Midbrain (tissue), 1 donor: ENCODE measurements at regions not wholly inside any gene's neighbourhood (a gene's known extent, or its start where the extent isn't known, plus 50 kb on each side); places are given as distances from the start of the nearest gene placed in this dataset.

Source experiments
- DNase-seq: peaks from one replicate; lab custom pipeline; 2025; lab: John Stamatoyannopoulos, UW

DNA sequence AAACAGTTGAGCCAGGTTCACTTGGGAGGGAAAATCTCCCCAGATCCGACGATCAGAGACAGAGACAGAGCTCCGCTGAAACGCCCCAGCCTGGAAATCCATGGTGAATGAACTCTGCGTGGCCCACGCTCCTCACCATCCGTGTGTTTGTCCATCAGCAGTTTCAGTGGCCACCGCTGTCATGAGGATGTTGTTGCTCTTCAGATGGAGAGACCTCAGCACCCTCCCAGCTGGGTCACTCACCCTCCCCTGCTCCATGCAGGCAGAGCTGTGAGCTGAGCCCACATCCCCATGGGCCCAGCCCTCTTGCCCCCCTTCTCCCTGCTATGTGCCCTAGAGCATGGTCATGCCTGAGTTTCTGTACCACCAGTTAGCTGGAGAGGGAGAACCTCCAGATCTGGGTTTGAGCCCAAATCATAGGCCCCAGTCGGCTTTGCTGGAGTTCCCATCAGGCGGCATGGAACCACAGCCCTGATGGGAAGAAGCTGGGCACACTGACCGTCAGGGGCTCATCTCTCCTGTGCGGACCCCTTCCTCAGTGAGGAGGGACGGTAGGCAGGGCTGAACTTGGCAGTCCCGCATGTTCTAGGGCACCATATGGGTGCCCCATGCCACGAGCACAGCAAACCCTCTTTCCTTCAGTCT, 154.4 kb upstream of the COL5A1 start:
- DNase-seq: no peak

DNA sequence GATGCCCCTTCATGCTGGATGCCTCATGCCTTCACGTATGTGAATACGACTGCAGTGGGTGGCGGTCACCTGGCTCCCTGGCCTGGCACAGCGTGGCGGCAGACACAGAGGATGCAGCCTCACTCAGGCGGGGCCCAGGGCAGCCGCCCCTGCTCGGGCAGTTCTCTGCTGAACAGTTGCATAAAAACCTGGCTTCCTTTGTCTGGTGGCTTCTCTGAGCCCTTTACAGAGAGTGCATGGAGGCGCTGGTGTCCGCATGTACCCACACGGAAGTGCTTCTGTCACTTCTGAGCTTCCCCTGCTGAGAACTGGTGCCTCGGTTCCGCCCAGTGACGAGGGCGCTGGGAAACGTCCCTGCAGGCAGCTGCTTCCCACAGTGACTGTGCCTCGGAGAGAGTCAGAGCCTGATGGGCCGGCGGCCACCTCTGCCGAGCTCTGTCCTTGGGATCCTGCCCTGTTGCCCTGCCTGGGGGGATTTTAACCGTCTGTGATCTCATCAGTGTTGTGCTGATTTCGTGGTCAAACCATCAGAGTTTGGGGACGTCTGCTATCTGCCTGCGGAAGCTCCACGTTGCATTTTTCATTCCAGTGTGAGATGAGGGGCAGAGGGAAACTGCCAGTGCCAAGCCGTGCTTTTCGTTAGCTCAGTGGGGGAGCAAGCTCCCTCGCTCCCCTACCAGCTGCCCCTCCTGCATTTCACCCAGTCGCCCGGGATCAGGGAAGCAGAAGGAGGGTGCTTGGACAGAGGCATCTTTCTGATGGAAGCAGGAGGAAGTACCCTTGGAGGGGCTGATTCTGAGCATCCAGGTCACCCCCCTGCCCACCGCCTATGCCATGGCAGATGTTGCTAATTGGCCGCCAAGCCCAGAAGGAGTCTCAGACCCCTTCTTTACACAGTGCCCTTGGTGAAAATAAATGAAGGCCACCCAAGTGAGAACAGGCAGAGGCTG, 153.0 kb upstream of the COL5A1 start:
- DNase-seq: no peak

DNA sequence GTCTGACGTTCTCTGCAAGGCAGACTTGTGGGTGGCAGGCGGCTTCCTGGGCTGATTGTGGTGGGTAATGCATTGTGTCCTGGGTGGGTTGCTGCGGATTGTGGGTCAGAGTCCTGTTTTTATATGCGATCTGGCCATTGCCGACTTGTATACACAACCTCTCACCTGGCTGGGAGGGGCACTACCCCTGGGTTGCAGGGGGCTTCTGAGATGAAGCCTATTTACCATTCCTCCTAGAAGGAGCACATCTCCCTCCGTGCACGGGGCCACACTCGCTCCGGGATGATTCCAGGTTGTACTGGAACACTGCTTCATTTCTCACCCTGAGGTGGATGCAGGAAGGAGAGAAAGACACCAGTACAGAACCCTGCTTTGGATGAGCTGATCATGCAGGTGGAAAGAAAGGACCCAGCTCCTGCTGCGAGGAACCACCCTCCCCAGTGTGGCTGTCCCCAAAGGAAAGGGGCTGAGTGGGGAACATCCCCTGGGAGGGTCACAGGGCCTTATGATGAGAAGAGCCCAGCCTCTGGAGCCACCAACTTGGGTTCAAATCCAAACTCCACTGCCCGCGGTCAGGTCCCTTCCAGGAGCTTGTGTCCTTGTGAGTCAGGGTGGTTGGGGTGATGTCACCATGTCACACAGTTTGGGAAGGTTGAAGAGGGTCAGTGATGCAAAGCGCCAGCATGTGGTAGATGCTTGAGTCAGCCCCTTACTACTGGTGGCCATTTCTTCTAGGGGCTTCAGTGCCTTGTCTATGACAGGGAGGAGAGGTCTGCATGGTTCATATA, 151.8 kb upstream of the COL5A1 start:
- no peak for DNase-seq

DNA sequence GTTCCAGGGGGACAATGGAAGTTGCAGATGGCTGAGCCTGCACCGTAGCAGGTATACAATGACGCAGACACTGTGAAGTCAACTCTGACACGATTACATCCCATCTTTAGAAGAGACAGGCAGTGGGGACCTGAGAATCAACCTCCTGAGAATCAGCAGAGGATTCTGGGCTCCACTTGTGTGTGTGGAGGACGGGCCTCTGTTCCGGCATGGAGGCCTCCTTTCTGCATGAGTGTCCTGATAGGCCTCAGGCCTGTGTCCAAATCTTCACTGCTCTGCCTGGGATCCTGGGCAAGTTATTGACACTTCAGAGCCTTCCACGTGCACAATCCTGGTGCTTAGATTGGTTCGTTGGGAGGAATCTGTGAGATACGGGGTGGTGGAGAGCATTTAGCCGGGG, 151.2 kb upstream of the COL5A1 start:
- no peak for DNase-seq

DNA sequence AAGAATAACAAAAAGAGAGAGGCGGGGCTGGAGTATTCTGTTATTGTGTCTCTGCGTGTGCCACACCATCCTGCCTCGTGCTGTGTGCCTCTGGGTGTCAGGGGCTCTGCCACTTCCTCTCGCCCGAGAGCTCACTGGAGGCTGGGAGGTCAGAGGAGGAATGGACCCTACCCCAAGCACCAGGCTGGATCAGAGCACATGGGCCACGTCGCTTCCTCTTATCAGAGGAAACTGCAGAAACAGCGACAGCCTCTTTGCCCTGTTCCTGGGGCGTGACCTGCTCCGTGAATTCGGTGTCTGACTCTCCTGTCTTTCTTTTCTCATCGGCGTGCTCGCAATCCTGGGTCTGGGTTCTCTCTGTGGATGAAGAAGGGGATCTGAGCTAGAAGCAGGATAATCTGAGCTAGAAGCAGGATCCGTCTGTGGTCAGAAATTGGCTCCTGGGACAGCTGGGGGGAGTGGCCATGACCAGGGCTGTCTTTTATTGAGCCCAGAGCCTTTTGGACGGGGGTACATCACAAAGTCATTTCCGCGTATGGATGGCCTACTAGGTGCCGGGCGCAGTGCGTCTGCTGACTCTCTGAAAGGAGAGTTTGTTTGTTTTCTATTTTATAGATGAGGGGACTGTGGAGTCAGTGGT, 150.3 kb upstream of the COL5A1 start:
- no peak for DNase-seq

DNA sequence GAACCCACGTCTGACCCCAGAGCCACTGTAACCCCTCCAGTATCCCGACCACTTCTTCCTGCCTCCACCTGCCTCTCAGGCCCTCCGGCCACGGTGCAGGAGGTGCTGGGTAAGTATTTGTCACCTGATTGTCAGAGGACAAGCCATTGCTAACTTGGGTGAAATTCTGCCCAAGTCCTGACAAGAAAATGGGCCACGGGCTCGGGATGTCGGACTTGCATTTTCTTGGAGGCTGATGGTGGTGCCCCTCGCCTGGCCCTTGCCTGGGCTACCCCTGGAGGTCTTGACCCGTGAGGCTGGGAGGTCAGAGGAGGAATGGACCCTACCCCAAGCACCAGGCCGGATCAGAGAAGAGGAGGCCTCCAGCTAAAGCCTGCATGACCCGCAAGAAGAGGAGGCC, 149.7 kb upstream of the COL5A1 start:
- DNase-seq: no peak

DNA sequence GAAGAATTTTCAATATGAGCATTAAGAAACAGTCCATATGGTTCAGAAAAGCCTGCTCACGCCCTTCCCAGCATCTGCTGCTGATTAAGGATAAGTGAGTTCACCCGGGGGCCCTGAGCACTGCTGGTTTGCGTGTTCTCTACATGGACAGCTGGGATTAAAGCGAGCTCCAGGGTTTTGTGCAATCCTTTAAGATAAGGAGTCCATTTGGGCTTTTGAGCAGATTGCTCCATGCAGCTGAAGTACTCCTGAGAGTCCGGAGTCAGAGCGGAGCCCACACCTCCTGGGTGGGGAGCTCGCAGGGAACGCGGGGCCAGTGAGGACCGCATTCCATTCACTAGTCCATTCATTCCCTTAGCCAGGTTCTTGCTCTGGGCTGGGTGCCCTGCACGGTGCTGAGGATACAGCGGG, 149.3 kb upstream of the COL5A1 start:
- DNase-seq: no peak

DNA sequence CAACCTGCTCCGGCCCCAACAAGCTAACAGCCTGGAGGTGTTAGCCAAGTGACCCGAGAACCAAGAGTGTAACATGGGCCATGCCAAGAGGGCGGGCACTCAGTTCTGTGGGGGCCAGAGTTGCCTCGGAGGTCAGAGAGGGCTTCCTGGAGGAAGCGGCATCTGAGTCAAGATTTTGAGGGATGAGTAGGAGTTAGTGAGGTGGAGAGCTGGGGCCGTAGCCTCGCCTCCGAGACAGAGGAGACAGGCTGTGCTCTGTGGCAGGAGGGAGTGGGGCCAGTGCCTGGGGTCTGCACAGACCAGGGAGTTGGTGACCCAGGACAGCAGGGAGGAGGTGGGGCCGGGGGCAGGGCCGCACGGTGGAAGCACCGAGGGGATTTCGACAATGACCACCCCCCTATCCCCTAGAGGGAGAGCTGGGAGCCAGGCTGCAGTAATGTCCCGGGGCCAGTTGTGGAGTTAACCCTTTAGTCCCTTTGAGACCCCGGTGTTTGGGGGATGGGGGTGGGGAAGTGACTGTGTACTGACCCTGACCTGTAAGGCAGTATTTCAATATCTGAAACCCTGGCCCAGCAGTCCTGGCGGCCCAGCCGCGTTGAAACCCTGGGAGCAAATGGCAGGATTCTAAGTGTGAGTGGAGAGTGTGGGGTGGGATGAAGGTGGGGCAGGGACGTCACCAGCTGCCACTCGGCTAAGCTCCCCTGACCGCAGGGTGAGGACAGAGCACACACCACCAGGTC, 148.7 kb upstream of the COL5A1 start:
- no peak for DNase-seq

DNA sequence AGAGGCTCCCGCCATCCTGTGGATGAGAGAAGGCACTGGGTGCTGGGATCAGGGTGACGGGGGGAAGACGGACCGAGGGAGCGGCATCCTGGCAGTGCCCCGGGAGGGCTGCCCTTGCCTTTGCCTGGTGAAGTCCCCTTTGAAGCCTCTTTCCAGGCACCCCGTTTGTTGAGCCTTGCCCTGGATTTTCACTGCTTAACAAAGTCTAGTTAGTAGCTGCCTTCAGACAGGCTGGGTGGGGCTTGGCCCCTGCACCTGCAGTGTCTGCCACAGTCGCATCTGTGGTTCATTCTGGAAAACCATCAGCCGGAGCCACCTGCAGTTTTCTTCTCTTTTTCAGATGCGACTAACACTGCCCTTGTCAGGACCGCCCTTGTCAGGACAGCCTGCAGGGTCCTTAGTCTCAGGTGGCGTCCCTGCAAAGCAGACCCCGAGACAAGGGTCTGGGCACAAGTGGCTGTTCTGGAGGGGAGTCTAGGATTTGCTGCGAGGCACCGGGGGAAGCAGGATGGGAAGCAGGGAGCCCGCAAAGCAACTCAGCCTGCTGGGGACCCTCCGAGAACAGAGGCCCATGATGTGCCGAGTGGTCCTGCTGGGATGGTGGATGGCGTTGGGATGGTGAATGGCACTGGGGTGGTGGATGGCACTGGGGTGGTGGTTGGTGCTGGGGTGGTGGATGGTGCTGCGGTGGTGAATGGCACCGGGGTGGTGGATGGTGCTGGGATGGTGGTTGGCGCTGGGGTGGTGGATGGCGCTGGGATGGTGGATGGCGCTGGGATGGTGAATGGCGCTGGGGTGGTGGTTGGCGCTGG, 147.9 kb upstream of the COL5A1 start:
- DNase-seq: no peak

DNA sequence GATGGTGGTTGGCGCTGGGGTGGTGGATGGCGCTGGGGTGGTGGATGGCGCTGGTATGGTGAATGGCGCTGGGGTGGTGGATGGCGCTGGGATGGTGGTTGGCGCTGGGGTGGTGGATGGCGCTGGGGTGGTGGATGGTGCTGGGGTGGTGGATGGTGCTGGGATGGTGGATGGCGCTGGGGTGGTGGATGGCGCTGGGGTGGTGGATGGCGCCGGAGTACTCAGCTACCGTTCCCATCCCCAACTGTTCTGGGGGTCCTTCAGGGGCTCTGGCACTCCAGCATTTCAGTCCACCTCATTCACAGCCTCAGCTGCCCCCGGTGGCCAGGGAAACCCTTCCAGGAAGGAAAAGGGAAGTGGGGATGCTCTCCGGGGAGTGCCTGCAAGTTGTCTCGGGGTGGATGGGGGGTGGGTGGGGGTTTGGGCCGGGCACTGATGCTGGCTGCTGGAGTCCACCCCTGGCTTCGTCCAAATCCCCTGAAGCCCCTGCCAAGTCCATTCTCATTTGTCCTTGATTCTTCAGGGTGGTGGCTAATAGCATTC, 147.3 kb upstream of the COL5A1 start:
- no peak for DNase-seq

DNA sequence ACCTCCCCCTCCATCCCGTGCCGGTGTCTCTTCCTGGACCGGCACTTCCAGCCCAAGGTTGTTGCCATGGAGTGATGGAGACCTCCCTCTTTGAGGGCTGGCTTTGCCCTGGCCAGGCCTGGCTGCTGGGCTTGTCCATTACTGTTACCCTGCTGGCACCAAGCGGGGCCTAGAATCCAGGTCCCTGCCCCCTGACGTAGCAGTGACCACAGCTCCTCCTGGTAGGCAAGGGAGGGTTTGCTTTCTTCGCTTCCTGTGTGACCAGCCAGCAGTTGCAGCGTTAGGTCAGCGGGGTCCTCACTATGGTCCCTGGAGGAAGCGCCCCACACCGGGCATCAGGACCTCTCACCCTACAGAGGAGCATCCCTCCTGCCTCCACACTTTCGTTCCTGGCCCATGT, 146.7 kb upstream of the COL5A1 start:
- no peak for DNase-seq

DNA sequence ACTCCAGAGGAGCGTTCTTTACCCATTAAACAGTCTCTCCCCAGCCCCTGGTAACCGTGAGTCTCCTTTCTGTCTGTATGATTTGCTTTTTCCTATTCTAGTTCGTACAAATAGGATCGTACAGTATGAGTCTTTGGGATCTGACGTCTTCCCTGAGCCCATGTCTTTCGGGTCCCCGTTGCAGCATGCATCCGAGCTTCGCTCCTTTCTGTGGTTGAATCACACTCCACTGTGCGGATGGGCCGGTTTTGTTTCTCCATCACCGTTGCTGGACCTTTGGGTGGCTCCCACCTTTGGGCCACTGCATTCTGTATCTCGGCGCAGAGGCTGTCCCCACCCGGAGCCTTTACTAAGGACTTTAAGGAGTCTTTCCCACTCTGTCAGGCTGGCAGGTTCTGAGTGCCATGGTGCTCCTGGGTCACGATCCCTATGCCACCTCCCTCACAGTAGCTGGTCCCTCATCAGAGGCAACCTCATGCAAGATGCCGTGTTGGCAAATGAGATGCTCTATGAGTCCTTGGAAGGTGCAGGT, 145.7 kb upstream of the COL5A1 start:
- DNase-seq: no peak

DNA sequence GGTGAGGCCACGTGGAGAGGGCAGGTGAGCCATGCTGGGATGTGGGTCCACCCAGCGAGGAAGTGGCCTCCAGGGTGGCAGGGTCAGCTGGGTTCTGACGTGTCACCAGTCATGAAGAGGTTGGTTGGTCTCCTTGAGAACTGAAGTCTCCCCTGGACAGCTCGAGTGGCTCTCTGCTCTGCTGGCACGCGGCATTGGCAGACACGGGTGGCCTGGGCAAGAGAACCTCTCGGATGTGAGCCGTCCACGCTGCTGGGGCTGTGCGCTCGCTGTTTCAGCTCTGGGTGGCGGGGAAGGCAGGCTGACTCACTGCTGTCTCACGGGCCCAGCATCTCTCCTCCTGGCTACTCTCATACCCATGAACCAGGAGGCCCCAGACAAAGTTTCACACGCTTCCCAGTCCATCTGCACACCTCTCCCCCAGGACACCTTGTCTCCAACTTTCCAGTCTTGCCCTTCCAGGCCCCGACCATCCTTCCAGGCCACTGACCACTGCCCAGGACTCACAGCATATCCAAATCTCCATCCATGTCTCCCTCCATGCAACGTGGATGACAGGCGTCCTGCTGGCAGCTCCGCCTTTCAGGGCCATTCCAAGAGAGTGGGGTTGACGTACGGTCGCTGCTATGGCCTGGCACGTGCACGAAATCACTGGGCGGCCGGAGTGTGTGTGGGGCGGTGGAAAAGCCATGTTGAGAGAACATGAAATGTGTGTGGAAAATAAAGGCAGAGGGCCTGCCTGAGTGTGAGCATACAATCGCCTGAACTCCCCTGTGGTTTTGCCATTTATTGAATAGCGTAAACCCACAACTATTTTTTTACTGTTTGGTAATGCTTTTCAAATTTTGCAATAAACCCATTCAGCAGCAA, 145.0 kb upstream of the COL5A1 start:
- DNase-seq: no peak

DNA sequence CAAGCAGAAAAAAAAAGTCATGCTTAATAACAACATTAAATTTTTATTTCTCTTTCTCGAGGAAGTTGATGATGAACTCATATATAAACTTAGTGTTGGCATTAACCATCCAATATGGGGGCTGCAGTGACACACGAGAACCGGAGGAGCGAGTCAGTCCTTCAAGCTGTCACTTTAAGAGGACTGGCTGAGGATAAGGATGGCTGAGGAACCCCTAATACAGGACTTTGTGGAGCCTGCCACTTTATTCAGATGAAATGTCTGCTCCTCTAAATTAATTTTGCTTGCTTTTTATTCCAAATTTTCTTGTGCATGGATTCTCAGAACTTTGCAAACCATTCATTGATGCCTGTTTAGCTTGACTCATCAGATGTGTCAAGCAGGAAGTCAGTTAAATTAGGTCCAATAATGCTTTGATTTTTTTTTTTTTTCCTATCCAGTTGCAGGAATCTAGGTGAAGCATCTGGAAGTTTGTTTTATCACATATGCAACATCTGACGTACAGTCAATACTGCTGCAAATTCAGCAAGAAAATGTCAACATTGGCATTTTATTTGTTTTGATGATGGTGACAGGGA, 144.2 kb upstream of the COL5A1 start:
- DNase-seq: no peak

DNA sequence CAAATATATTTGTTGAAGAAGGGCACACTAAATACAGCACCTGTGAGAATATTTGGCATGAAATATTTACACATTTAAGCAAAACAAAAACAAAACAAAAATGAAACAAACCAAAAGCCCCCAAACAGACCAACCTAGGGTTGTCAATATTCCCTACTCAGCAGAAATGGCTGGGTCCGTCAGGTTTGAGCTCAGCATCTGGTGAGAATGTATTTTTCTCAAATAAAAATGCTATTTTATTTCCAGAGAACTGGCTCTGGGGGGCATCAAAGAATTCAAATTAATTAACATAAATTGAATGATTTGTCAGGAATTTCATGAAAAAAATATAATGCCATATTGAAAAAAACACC, 142.8 kb upstream of the COL5A1 start:
- DNase-seq: no peak

DNA sequence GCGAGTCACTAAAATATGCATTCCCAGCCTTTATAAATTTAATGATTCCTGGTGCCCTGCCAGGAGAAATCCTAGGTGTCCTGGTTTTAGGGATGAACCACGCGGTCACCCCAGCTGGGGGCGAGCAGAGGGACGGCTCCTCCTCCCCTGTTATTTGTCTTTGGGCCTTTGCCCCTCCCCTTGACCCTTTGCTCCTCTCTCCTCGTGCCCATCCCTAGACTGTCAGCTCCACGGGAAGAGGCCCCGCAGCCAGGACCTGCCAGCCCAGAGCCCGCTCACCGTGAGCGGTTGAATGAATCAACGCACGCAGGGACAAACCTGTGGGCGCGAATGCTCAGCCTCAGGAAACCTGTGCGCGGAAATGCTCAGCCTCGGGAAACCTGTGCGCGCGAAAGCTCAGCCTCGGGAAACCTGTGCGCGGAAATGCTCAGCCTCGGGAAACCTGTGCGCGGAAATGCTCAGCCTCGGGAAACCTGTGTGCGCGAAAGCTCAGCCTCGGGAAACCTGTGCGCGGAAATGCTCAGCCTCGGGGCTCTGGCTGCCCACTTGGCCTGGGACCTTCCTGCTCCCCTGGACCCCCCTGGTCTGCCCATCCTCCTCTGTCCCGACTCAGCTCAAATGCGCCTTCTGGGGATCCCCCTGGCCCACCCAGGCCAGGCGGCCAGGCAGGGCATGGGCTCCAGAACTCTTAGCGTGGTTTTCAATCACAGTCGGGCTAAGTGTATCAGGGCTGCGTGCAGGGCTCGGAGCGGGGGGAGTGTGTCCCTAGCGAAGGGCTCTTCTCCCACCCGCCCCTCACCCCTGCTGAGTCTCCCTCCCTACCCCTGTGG, 140.5 kb upstream of the COL5A1 start:
- DNase-seq: no peak

DNA sequence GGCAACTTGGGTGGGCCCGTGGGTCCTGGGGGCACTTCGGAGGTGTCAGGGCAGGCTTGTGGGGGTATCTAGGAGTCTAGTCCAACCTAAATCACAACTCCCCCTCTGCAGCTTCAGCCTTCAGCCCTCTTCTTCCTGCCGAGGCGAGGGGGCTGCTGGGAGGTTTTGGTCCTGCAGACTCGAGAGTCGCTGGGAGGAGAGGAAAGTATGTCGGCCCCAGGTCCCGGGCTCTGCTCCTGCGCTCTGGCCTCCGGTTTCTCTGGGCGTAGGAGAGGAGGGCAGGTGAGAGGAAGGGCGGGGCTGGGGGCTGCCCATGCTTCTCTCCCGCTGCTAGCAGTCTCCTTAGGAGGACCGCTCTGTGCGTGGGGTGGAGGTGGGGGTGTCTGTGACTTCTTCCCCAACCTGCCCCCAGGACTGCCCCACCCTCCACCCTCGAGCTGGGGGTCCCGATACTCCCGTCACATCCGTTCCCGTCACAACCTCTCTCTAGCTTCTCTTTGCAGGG, 139.8 kb upstream of the COL5A1 start:
- DNase-seq: no peak
